Midbrain (tissue), 1 donor: ENCODE measurements at regions not wholly inside any gene's neighbourhood (a gene's known extent, or its start where the extent isn't known, plus 50 kb on each side); places are given as distances from the start of the nearest gene placed in this dataset.
A peak's percentile ranks its signal among the peaks of the same experiment; 100 is the strongest.

Source experiments
- DNase-seq: peaks from one replicate; lab custom pipeline; 2025; lab: John Stamatoyannopoulos, UW

DNA sequence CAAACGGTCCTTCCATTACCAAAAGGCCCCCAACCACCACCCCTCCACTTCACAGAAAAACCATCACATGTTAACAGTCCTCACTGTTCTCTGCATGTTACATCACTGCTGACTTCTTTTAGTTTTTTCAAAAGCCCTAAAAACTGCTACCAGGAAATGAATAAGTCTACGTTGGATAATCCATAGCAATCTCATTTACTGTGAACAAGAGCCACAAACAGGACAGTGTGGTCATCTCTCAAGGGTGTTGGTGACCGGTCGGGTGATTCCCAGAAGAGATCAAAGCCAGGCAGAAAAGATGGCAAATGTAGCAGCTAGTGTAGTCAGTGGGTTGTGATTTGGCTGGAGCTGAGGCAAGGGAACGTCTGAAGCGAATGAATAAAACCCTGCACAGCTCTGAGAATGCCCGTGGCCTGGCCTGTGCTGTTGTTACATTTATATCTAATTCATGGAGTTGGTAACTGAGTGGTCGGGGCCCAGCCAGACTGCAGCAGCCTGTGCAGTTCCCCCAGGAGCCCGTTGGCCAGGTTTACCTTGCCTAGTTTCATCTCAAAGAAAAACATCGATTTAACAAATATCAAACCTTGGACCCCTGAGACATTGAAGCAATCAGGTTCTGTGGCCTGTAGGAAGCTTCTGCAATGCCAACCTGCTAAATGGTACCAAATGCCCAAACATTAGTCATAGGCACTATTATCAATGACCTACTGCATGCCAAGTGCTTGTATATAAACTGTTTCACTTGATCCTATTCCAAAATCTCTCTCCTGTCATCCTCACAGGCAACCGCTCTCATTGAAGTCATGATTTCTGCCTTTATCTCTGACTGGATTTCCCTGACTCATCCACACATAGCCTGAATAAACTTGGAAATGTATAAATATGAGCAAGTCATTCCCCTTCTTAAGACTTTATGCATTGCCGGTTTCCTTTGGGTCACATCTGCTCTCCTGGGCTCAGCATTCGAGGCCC is 153.8 kb upstream of the SERP2 start:
- no peak for DNase-seq

DNA sequence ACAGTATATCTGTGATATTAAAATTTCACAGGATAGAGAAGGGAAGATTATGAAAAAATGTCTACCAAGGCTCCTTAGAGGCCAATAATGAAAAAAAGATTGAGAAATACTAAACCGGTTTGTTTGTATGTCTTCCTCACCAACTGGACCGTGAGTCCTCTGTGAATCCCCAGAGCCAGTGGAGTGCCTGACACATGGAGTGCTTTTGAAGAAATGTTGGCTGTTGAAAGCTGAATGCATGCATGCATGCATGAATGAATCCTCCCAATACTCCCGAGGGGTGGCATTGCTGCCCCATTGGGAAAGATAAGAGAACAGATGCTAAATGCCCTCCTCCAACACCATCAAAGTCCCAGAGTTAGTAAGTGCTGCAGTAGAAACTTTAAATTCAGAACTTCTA is 152.7 kb upstream of the SERP2 start:
- DNase-seq: no peak

DNA sequence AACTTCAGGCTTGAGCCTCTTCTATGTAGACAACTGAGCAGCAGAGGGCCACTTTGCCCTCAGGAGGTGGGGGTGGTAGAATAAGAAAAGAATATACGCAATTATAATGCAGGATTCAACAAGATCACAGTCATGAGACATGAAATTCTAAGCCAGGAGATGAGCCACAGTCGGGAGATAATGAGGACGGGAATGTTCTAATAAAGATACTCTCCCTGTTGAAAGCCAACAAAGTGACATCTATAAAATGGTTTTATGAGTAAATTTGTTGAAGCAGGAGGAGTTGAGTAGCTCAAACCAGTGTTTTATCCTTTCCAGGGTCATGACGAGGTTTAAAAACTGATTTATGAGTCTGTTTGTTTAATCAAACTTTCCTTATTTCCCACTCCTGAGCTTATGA is 152.0 kb upstream of the SERP2 start:
- no peak for DNase-seq

DNA sequence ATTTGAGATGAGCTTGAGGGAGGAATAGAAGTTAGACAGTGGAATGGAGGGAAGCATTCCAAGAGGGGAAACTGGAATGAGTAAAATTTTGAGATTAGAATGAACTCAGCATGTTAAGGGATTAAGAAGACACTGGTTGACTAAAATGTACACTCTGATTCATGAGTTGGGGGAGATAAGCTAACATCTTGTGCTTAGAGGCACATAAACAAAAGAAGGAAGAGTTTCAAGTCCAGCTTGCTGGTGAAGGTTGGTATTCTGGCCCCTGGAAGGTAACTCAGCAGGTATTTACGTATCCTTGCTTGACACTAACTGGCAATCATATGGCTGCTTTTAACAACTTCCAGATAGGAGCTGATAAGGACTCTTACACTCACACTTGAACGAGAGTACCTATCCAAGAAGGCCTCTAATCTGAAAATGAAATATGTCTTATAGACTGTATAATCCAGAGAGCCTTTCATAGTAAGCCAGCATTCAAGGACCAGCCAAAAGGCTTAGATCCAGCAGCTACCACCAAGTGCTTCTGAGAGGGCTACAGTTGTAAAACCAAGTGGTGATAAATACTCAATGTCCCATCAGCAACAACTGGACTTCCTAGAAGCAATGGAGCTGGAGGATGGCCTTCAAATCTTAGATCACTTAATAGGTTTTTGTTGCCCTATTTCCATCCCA is 149.7 kb upstream of the SERP2 start:
- DNase-seq: no peak

DNA sequence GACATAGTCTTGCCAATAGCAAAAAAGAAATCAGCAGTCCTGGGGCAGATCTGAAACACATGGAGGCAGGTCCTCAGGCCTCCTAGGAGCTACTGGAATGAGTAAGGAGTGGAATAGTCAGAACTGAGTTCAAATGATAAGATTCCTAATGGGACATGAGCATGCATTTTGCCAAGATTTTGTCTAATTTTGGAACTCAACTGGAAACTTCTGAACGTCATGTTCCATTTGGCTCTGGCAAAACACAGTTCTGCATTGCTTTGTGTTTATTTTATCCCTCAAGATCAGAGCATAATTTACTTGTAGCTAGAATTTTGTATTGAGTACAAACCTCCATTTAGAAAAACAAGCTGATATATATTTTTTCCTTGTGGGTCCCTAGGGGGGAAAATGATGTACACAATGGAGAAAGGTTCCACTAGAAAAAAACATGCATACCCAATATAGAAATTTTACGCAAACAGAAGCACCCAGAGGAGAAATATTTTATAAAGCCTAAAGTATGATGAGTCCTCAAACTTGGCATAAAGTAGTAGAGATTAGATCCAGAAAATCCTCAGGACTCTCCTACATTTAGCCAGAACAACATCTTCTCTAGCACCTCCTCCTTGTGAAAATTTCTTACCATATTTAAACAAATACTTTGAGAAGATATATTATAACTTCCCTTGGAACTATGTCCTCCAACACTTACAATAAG is 149.0 kb upstream of the SERP2 start:
- no peak for DNase-seq

DNA sequence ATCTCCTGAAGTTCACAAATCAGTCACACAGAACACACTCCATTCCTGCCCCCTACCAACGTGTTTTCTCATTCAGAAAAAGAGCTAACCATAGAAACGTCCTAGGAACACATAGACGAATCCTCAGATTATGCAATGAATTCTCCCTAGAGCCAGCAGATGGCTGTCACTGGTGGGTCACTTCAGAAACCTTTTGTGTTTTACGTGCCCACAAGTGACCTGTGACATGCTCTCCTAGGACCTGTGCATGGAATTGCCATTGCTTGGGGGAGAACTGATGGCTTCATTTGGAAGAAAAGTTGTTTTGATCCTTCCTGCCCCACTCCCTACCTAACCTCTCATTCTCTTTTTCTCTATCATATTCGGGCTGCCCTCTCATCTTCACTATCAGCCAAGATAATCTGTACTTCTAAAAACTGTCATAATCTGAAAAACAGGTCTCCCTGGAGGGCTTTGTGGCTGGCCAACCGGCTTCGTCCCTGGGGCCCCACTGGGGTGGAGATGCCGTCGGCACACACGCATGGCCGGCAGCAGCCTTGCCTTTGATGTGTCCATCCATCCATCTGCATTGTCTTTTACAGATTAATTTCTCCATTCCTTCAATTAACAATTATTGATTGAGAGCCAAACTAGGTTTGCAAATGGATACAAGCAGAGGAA is 144.1 kb upstream of the SERP2 start:
- DNase-seq: no peak

DNA sequence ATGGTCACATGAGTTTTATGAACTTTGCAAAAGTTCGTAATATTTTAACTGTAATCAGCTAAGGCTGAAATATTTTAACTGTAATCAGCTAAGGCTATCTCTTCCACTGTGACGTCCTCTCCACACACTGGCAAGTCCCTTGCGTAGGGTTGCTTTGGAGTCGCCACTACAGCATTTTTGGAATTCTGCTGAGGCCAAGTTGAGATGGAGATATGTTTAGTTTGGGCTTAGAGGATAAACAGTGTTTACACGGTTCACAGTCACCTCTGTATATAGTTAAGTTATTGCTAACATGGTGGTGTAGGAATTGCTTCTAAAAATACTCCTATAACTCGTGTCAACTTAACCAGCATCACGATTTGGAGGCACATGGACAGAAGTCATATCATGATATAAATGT is 143.6 kb upstream of the SERP2 start:
- DNase-seq: no peak

DNA sequence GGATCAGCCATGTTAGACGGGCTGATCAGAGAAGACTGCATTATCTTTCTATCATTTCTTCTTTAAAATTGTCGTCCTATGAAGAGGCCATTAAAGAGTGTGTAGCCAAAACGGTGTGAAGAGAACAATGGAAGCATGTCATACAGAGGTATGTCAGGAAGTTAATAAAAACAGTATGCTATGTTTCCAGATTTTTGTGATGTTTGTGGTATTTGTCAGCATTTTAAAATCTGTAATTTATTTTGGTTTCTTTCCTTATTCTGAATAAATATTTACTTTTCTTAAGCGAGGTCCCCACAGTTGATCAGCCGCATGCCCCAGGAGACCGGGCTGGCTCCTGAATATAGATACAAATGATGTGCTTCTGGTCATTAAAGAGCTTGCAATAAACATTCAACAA is 142.9 kb upstream of the SERP2 start:
- DNase-seq: no peak

DNA sequence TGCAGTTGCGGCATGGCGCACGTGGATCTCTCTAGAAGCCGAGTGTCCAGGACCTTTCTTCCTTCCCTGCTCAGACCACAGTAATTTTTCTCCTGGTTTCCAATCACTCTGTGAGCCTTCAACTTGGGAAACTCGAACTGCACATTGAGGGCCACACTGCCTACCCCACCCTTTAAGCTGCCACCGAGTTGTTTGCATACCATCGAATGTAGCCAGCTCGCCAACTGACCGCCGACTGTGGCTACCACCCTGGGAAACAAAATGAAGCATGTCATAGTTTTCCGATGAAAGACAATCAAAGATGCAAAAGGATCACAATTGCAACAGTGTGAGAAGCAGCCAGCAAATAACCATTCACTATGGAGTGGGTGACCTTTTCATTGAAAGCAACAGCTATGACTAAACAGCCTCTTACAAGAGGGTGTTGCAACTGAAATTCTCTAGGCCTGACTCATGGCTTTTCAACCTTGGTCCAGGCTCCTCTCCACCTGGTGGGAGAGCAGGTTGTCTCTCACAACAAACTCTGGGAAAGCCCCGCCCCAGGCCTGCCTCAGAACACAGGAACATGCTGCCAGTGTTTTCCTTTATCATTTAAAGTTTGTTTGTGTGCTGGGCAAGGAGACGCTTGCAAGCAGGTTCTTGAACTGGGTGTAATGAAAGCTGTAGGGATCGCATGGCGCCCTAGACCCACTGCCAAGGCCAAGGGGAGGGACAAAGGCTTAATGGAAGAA is 141.7 kb upstream of the SERP2 start:
- DNase-seq: no peak

DNA sequence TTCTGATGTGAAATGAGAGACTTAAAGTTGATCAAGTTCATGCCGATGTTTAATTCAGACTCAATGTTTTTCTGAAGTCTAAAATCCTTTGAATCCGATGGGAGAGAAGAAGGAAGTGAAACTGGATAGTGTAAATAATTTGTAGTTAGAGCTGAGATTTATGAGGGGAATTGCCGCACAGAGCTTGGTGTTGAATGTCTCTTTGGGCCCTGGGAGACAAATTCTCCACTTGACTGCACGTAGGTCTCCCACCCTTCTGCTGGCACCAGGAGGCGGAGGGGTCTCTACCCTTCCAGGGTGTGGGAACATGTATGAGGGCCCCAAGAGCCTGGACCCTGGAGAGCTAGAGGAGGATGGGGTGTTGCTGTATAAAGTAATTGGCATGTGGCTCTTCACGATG is 140.8 kb upstream of the SERP2 start:
- no peak for DNase-seq

DNA sequence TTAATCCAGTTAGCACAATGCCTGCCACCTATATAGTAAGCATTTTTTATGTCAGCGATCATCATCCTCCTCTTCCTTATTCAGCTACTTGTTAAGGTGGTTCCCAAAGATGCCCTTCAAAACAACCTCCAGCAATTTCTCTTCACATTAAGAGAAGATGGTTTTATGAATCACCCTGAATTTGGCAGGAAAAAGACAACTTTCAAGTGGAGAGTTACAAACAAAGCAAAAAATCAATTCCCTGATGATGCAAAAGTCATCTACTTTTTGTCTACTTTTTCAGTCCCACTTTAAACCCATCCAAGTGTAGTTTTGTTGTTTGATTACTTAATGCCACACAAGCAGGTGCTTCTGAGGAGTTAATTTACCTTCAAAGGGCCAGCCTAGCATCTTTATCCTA is 139.1 kb upstream of the SERP2 start:
- DNase-seq: no peak

DNA sequence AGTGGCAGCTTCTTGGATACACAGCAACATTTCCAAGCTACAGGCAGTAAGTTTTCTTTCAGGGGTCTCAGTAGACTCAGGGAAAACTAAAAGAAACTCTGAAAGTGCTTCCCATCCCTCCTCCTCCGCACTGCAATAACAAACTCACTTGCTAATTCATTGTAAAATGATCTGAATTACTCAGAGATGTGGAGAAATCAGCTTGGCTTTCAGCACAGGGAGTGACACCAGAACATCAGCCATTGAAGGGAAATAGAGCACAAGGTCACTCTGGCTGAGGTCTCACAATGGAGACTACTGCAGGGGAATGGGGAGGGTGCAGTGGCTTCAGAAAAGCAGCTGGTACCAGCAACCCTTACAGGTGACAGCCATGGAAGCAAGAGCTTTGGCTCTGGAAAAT is 137.3 kb upstream of the SERP2 start:
- no peak for DNase-seq

DNA sequence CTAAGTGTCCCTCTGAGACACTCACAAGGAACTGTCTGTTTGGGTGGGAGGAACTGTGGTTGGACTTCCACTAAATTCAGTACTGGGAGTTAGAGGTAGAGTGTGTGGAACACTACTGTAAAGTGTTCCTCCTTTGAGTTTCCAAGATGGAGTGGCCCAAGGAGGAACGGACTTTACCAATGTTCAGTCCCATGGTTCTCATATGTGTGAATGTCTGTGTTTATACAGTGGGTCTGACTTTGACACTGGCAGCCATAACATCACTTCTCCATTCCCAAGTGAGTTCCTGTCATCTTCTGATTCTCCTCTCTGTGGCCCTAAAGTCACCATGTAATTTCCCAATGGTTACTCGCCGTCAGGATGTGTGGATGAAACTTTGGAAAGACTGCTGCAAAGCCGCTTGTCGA is 136.8 kb upstream of the SERP2 start:
- no peak for DNase-seq

DNA sequence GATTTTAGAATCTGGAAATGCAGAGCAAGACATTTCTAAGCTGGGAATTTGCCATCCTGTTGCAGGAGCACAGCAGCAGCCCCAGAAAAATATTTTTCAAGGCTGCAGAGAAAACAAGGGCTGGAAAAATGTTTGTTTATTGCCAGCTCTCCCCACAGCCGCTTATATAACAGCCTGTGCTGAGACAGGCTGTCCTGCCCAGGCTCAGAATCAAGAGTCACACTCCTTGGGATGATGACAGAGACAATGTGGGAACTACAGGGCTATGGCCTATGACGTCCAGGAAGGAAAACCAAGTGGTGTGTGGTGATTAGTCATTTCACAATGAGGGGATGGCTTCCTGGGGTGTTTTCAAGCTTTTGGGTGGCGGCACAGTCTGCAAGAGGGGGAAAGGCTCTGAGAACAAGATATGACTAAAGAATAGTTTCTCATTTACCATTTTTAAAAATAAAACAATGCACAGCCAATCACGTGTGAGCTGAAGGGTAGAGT is 136.3 kb upstream of the SERP2 start:
- DNase-seq: peak; percentile 80

DNA sequence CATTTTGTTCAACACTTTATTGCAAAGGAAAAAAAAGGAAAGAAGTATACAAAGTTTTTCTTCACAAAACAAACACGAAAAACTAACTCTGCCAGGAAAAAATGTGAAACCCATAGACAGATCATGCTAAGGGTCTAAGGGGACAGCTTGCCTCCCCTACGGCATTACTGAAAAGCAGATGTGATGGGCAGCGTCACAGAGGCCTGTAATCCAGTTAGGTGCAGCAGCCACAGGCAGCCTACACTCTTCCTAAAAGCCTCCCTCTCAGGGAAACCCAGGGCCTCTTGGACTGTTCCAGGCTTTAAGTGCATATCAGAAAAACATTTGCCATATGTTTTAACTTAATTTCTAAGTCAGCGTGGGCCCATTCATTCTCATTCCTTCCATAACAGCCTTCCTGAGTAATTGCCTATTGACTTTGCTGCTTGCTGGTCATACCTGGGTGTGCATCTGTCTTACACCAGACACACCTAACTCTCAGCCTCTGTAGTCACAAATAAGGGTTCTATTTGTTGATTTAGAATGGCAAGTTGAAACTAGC is 135.7 kb upstream of the SERP2 start:
- no peak for DNase-seq

DNA sequence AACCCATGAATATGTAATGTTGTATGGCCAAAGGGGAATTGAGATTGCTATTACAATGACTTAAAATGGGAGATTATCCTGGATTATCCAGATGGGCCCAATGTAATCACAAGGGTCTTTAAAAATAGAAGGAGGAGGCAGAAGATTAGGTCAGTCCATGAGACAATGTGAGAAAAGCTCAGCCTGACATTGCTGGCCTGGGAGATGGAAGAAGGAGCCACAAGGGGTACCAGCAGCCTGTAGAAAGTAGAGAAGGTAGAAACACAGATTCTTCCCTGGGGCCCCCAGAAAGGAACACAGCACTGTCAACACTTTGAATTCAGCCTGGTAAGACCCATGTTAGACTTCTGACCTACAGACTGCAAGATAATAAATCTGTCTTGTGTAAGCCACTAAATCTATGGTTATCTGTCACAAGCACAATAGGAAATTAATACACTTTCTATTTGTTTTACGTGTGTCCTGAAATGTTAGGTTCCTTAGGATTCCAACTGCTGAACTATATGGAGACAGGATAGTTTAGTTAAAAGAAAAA is 132.9 kb upstream of the SERP2 start:
- DNase-seq: no peak

DNA sequence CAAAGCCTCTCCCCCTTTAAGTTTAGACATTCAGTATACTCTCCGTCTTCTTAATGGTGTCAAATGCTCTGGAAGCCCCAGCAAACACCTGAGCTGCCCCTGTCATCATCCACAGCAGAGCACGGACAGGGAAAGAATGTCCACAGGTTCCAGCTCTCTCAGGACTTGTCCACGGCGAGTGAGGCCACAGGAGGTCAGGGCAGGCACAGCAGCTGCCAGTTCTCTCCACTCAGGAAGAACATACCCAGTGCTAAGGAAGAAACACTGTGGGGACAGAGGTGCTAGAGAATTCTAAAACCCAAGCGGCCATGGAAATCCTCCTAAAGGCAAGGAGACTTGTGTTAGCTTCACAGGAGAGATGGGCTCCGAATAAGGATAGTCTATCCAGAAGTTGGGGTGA is 132.0 kb upstream of the SERP2 start:
- DNase-seq: no peak

DNA sequence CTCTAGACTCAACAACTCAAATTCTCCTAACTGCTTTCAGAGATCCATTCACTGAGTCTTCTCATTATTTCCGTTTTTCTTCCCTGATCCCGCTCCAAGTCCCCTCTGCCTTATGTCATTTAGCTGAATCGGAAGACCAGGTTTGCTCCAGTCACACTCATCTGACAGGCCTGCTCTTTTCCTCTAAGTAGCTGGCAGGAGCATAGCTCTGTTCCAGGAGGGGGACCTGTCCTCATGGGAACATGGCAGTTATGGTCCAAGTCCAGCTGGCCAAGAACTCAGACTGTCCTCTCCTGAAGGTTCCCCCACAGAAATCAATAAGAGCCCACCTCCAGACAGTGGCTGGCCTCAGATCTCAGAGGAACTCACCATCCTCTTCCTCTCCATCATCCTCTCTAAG is 130.9 kb upstream of the SERP2 start:
- DNase-seq: no peak

DNA sequence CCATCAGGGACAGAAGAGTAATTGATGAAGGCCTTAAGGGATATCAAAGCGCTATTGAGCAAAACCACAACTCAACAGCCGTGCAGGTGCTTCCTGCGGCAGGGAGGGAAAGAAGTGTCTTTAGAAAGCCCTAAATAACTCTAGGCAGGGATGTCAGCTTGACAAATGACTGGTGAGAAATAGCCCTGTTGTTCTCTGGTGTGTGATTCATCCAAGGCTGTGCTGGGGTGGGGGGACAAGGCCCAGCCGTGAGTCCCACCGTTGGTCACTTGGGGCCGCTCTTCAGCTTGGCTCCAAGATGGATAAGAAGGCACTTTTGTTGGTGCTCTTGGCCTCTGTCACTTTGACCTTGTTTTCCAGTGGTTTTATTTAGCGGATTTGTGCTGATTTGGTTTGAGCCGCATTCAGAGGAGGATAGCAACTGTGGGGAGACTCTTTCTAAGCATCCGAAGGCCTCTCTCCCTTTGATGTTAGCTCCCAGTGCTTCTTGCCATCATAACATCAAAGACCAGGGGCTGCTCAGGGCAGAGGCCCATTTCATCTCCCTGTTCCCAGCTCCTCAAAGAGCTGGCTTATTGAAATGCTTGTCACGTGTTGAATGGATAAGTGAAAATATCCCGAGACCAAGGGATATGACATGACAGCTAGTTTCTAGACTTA is 130.3 kb upstream of the SERP2 start:
- peak; percentile 78 for DNase-seq

DNA sequence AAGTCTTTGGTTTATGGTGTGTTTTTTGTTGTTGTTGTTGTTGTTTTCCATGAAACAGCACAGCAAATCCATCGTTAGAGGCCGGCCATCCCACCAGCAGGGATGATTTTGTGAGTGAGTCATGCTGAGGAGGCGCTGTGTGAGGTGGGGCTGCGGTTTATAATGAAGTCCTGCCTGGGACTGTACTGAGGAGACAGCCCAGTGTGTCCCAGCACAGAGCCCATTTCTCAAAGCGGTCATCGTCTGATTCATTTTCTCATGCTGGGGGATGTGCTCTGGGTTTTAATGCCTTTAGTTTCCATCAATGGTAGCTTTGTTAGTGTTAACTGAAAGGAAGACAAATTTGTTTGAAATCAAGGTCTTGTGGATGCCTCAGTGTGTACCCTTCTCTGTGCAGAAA is 129.3 kb upstream of the SERP2 start:
- peak; percentile 50 for DNase-seq
